ENCODE measurements at regions not wholly inside any gene's neighbourhood (a gene's known extent, or its start where the extent isn't known, plus 50 kb on each side); places are given as distances from the start of the nearest gene placed in this dataset.

DNA sequence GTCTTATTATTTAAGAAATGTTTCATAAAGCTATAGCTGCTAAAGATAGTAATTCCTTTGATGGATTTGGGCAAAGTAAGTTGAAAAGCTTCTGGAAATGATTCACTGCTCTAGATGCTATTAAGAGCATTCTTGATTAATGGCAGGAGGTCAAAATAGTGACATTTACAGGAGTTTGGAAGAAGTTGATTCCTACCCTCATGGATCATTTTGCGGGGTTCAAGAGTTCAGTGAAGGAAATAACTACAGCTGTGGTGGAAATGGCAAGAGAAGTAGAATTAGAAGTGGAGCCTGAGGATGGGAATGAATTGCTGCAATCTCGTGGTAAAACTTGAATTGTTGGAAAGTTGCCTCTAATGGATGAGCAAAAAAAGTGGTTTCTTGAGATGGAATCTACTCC is 316.1 kb downstream of the UTRN start:
- Histone ChIP-seq H3K36me3 (no peaks in the 10 kb centered on the region), H3K27me3 (replicated peaks; ENCODE audit: insufficient read depth) (no peaks in the 10 kb centered on the region), H3K4me1 (ENCODE audit: control insufficient read depth in 1 of 2, low read depth in 2 of 2) (no peaks in the 10 kb centered on the region), H3K27ac (no peak overlapping the region), H3K4me3 (no peak overlapping the region), H3K9me3 (no peaks in the 10 kb centered on the region)
- no peak for TF ChIP-seq CTCF (IDR thresholded peaks at IDR 0.05)
- no peak for ATAC-seq (ENCODE audit: insufficient number of reproducible peaks, low FRiP score, low read depth)
- DNase-seq (ENCODE audit: low spot score): no peak

DNA sequence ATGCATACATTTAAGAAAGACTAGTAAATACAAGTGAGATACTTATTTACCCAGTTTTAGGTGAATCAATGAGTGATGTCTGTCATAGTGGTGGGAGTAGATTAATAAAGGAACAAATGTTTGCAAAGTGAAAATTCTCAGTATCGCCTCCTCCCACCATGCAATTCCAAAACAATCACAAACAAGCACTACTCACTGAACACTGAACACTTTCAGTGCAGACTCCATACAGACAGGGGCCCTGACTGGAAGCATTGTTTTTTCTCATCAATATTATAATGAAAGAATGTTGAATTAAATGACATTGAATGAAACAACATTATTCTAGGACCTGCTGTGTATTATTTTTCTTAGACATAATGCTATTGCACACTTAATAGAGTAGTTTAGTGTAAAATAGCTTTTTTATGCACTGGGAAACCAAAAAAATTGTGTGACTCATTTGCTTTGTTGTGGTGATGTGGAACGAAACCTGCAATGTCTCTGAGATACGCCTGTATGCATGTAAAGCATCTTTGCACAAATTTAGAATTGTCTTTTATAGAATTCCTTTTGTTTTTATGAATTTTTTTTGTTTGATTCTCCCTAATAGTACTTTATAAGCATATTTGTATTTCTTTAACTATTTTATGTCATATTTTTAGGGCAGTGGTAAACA is 317.5 kb downstream of the UTRN start:
- Histone ChIP-seq H3K36me3 (no peaks in the 10 kb centered on the region), H3K27me3 (replicated peaks; ENCODE audit: insufficient read depth) (no peaks in the 10 kb centered on the region), H3K4me3 (no peak overlapping the region), H3K4me1 (ENCODE audit: control insufficient read depth in 1 of 2, low read depth in 2 of 2) (no peaks in the 10 kb centered on the region), H3K9me3 (no peaks in the 10 kb centered on the region), H3K27ac (no peak overlapping the region)
- no peak for ATAC-seq (ENCODE audit: insufficient number of reproducible peaks, low FRiP score, low read depth)
- no peak for DNase-seq (ENCODE audit: low spot score)
- no peak for TF ChIP-seq CTCF (IDR thresholded peaks at IDR 0.05)

DNA sequence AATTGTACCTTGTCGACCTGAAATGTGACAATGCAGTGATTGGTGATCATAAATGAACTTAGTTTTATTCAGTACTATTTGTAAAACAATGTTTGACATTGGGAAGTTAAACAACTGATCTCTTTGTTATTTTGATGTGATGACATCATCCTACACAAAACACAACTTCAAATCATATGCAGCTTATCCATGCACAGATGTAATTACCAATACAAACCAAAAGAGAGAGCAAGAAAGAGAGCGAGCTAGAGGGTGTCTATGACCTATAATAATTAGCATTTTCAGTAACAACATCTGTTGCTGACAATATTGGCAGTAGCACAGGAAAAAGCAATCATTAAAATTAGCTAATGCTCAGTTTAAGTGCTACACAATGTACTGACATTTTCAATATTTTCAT is 320.9 kb downstream of the UTRN start:
- H3K4me3 ChIP-seq: no peak overlapping the region
- H3K36me3 ChIP-seq: no peaks in the 10 kb centered on the region
- TF ChIP-seq CTCF (IDR thresholded peaks at IDR 0.05): no peak
- H3K27ac ChIP-seq: no peak overlapping the region
- H3K4me1 ChIP-seq (ENCODE audit: control insufficient read depth in 1 of 2, low read depth in 2 of 2): no peaks in the 10 kb centered on the region
- no peak for DNase-seq (ENCODE audit: low spot score)
- no peaks in the 10 kb centered on the region for H3K27me3 ChIP-seq (replicated peaks; ENCODE audit: insufficient read depth)
- no peak for ATAC-seq (ENCODE audit: insufficient number of reproducible peaks, low FRiP score, low read depth)
- no peaks in the 10 kb centered on the region for H3K9me3 ChIP-seq

DNA sequence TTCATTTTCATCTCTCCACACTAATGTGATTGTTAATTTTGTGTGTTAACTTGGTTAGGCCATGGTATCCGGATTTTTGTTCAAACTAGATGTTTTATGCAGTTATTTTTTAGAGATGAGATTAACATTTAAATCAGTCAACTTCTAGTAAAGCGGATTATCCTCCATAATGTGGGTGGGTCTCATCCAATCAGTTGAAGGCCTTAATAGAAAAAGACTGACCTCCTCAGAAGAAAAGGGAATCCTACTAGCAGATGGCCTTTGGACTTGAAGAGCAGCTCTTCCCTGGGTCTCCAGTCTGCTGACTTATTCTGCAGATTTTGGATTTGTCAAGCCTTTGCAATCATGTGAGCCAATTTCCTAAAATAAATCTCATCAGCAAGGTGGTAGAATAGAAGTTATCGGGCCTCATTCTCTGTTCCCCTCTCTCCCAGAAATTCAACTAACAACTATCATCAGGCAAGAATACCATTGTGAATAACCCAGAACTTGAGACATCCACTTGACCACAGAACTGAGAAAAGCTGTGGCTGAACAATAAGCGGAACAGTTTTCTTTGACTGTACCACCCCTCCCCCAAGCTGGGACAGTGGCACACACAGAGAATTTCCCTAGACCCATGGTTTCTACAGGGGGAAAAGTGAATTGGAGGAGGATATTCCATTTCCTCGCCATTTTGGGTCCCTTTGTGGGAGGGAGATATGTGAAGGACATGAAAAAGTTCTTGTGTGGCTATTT is 323.0 kb downstream of the UTRN start:
- no peak for ATAC-seq (ENCODE audit: insufficient number of reproducible peaks, low FRiP score, low read depth)
- no peak overlapping the region for H3K4me3 ChIP-seq
- no peak for TF ChIP-seq CTCF (IDR thresholded peaks at IDR 0.05)

GRCh38 chr6:144612811-144613210 is 327.7 kb downstream of the UTRN start:
- Histone ChIP-seq H3K27me3 (replicated peaks; ENCODE audit: insufficient read depth) (no peaks in the 10 kb centered on the region), H3K4me3 (no peak overlapping the region), H3K4me1 (ENCODE audit: control insufficient read depth in 1 of 2, low read depth in 2 of 2) (no peaks in the 10 kb centered on the region), H3K9me3 (no peaks in the 10 kb centered on the region), H3K36me3 (no peaks in the 10 kb centered on the region), H3K27ac (no peak overlapping the region)
- ATAC-seq (ENCODE audit: insufficient number of reproducible peaks, low FRiP score, low read depth) (no peak), DNase-seq (ENCODE audit: low spot score) (no peak)
- TF ChIP-seq CTCF (IDR thresholded peaks at IDR 0.05): no peak

More for the DNA sequence above, 323.0 kb downstream of the UTRN start:
- H3K27me3 ChIP-seq (replicated peaks; ENCODE audit: insufficient read depth): no peaks in the 10 kb centered on the region
- H3K36me3 ChIP-seq: no peaks in the 10 kb centered on the region
- no peak overlapping the region for H3K27ac ChIP-seq
- no peak for DNase-seq (ENCODE audit: low spot score)
- no peaks in the 10 kb centered on the region for H3K4me1 ChIP-seq (ENCODE audit: control insufficient read depth in 1 of 2, low read depth in 2 of 2)
- no peaks in the 10 kb centered on the region for H3K9me3 ChIP-seq
